Testis (tissue), 2 donors: ENCODE measurements at regions not wholly inside any gene's neighbourhood (a gene's known extent, or its start where the extent isn't known, plus 50 kb on each side); places are given as distances from the start of the nearest gene placed in this dataset.

ENCODE experiments used
- DNase-seq: peaks from one replicate; pipeline ENCODE4 v3.0.0-alpha.2; 2019
- H3K27ac ChIP-seq, 2 donors: fragments of 200-600 bp; sonication (generic); one replicate each; pipeline ENCODE4 v1.5.1; 2019
- H3K27me3 ChIP-seq: fragments of 200-600 bp; sonication (generic); one replicate; pipeline ENCODE4 v1.5.1; 2019
- H3K36me3 ChIP-seq: fragments of 200-600 bp; sonication (generic); one replicate; pipeline ENCODE4 v1.5.1; 2017; ENCODE audit warnings: low read depth; ENCODE audit errors: missing control alignments
- H3K4me1 ChIP-seq: fragments of 200-600 bp; sonication (generic); one replicate; pipeline ENCODE4 v1.5.1; 2019
- H3K4me3 ChIP-seq, 2 donors: fragments of 200-600 bp; sonication (generic); one replicate each; pipeline ENCODE4 v1.5.1; 2017 to 2019
- H3K9me3 ChIP-seq: fragments of 200-600 bp; sonication (generic); one replicate; pipeline ENCODE4 v1.5.1; 2017
- CTCF ChIP-seq, 3 experiments: fragments of 450-650 bp in 2 of 3; fragments of 200-600 bp in 1 of 3; sonication (generic) in 1 of 3; IDR thresholded peaks; one replicate each; pipeline ENCODE4 v1.5.1; 2016 to 2019; ENCODE audit warnings: antibody characterized with exemption in 3 of 3, mild to moderate bottlenecking in 2 of 3, moderate library complexity in 1 of 3
- POLR2A ChIP-seq: fragments of 450-650 bp; IDR thresholded peaks from one replicate; pipeline ENCODE4 v1.6.1; 2017; ENCODE audit warnings: antibody characterized with exemption, mild to moderate bottlenecking, moderate library complexity
- WGBS, 2 donors: methylation state at CpG; one replicate each; pipeline ENCODE4 v1.1.5; 2018; 5-methylcytosine and 5-hydroxymethylcytosine counted together
- intact Hi-C: fragments of 100-400 bp; cut with DNase I; formaldehyde crosslinking; loops from one replicate; pipeline ENCODE4 v1.15.1; 2023; ENCODE audit warnings: low total_unique reads

- Histone ChIP-seq H3K9me3 (no peaks in the 10 kb centered on the region), H3K27ac (no peak overlapping the region), H3K4me3 (no peak overlapping the region), H3K36me3 (no peaks in the 10 kb centered on the region), H3K27me3 (no peaks in the 10 kb centered on the region), H3K4me1 (no peaks in the 10 kb centered on the region)
- WGBS, 2 donors = 36 to 42% methylated on average over 1 of the region's 1 CpG
- intact Hi-C loops = no loop called here
- DNase-seq = no peak
- no peak for TF ChIP-seq POLR2A
- TF ChIP-seq CTCF (IDR thresholded peaks at IDR 0.05) = no peak
Measured at GRCh38 chr5:104375345-104375744, 812.8 kb upstream of the NUDT12 start.

GRCh38 chr5:104372796-104373195, 810.2 kb upstream of the NUDT12 start:
- TF ChIP-seq POLR2A (no peak), CTCF (IDR thresholded peaks at IDR 0.05) (no peak)
- H3K4me3 ChIP-seq = no peak overlapping the region
- intact Hi-C loops = no loop called here
- H3K36me3 ChIP-seq = no peaks in the 10 kb centered on the region
- H3K4me1 ChIP-seq = no peaks in the 10 kb centered on the region
- H3K27me3 ChIP-seq = no peaks in the 10 kb centered on the region
- H3K9me3 ChIP-seq = no peaks in the 10 kb centered on the region
- WGBS, 2 donors = 18 to 22% methylated on average over 2 of the region's 2 CpGs
- H3K27ac ChIP-seq = no peak overlapping the region
- DNase-seq = no peak

GRCh38 chr5:104372376-104372775, 809.8 kb upstream of the NUDT12 start:
- no peak for TF ChIP-seq POLR2A
- no peak for TF ChIP-seq CTCF (IDR thresholded peaks at IDR 0.05)
- 53 to 65% methylated on average over 10 of the region's 10 CpGs for WGBS, 2 donors
- no peaks in the 10 kb centered on the region for H3K4me1 ChIP-seq
- DNase-seq = peak; percentile 15
- peak overlapping the region in 1 of 2 donors; percentile 21 for H3K4me3 ChIP-seq
- intact Hi-C loops = no loop called here
- H3K27me3 ChIP-seq = no peaks in the 10 kb centered on the region
- H3K9me3 ChIP-seq = no peaks in the 10 kb centered on the region
- no peaks in the 10 kb centered on the region for H3K36me3 ChIP-seq
- no peak overlapping the region for H3K27ac ChIP-seq

GRCh38 chr5:104370523-104370922, 807.9 kb upstream of the NUDT12 start:
- intact Hi-C loops = no loop called here

More at GRCh38 chr5:104370523-104370922, 807.9 kb upstream of the NUDT12 start:
- 53 to 62% methylated on average over 1 of the region's 1 CpG for WGBS, 2 donors
- Histone ChIP-seq H3K4me1 (no peaks in the 10 kb centered on the region), H3K36me3 (no peaks in the 10 kb centered on the region), H3K27me3 (no peaks in the 10 kb centered on the region), H3K9me3 (no peaks in the 10 kb centered on the region), H3K4me3 (no peak overlapping the region), H3K27ac (no peak overlapping the region)
- TF ChIP-seq CTCF (IDR thresholded peaks at IDR 0.05) = no peak
- TF ChIP-seq POLR2A = no peak
- DNase-seq = no peak
